ENCODE measurements at regions not wholly inside any gene's neighbourhood (a gene's known extent, or its start where the extent isn't known, plus 50 kb on each side); places are given as distances from the start of the nearest gene placed in this dataset.

GRCh38 chr10:121112579-121113384 is 261.6 kb downstream of the WDR11 start:
- WGBS, 4 donors: 37 to 48% (median 41%) methylated on average over 10 of the region's 10 CpGs
- Histone ChIP-seq H3K27me3 (no peaks in the 10 kb centered on the region), H3K36me3 (replicated peaks in 1 of 2) (no peaks in the 10 kb centered on the region), H3K9me3 (replicated peaks in 1 of 3) (no peaks in the 10 kb centered on the region), H3K4me1 (replicated peaks in 1 of 2) (peaks cover 9 to 12% of the 10 kb centered on the region in 2 donors), H3K4me3 (no peak overlapping the region), H3K27ac (peak overlapping the region in 3 of 5 donors; percentile 54 to 68 (median 55))
- peak in 6 of 7 donors; percentile 25 to 53 (median 37) for DNase-seq
- intact Hi-C loops (cut with DNase I): loop anchor here in 1 of 2 donors (10.0 kb wide), 1 partner anchor 168 kb away; no protein-coding TSS in a partner anchor
- peak in 5 of 6 experiments; percentile 17 to 39 (median 26) for TF ChIP-seq CTCF (IDR thresholded peaks at IDR 0.05)
- TF ChIP-seq POLR2A (IDR thresholded peaks at IDR 0.05): no peak

DNA sequence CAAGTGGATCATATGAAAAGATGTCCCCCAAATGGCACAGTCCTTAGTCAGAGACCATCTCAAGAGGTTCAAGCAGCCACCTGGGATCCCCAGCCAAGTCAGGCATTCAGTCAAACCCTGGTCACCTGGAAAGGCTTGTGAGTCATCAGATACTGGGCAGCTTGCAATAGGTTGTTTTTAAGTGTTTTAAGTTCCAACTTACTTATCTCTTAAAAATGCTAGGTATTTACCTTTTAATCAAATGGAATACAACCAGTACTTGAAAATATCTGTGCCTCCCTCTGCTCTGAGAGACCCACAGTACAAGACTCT is 262.2 kb downstream of the WDR11 start:
- H3K4me3 ChIP-seq: no peak overlapping the region
- H3K27me3 ChIP-seq: no peaks in the 10 kb centered on the region
- DNase-seq: peak in 1 of 7 donors; percentile 39
- intact Hi-C loops (cut with DNase I): loop anchor here in 1 of 2 donors (10.0 kb wide), 1 partner anchor 169 kb away; no protein-coding TSS in a partner anchor
- no peak for TF ChIP-seq CTCF (IDR thresholded peaks at IDR 0.05)
- TF ChIP-seq POLR2A (IDR thresholded peaks at IDR 0.05): no peak
- H3K9me3 ChIP-seq (replicated peaks in 1 of 3): no peaks in the 10 kb centered on the region
- peaks cover 9 to 12% of the 10 kb centered on the region in 2 donors for H3K4me1 ChIP-seq (replicated peaks in 1 of 2)
- no peaks in the 10 kb centered on the region for H3K36me3 ChIP-seq (replicated peaks in 1 of 2)
- peak overlapping the region in 3 of 5 donors; percentile 54 to 68 (median 55) for H3K27ac ChIP-seq

- 54 to 65% (median 60%) methylated on average over 3 of the region's 3 CpGs for WGBS, 4 donors
- peak overlapping the region in 1 of 5 donors; percentile 54 for H3K27ac ChIP-seq
- DNase-seq: no peak
Observed at GRCh38 chr10:121113911-121114310, 262.7 kb downstream of the WDR11 start.

More at GRCh38 chr10:121113911-121114310, 262.7 kb downstream of the WDR11 start:
- Histone ChIP-seq H3K4me1 (replicated peaks in 1 of 2) (peaks cover 9 to 12% of the 10 kb centered on the region in 2 donors), H3K9me3 (replicated peaks in 1 of 3) (no peaks in the 10 kb centered on the region), H3K4me3 (no peak overlapping the region), H3K36me3 (replicated peaks in 1 of 2) (no peaks in the 10 kb centered on the region), H3K27me3 (no peaks in the 10 kb centered on the region)
- intact Hi-C loops (cut with DNase I): loop anchor here in 1 of 2 donors (10.0 kb wide), 1 partner anchor 169 kb away; no protein-coding TSS in a partner anchor
- TF ChIP-seq CTCF (IDR thresholded peaks at IDR 0.05) (no peak), POLR2A (IDR thresholded peaks at IDR 0.05) (no peak)
